ENCODE measurements at regions not wholly inside any gene's neighbourhood (a gene's known extent, or its start where the extent isn't known, plus 50 kb on each side); places are given as distances from the start of the nearest gene placed in this dataset.

DNA sequence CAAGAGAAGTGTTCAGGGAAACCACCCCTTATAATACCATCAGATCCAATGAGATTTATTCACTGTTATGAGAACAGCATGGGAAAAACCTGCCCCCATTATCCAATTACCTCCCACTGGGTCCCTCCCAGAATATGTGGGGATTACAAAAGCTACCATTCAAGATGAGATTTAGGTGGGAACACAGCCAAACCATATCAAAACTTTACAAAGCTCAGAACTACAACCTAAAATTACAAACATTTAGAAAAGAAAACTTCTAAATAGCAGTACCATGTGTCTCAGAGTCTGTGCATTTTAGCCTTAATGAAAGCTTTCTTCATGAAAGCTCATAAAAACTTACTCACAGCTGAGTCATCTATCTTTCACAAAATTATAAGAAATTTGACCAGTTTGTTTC, 1442.8 kb upstream of the PCDH7 start:
- Histone ChIP-seq H3K9ac (ENCODE audit: low read depth in 1 of 2, low read length in 2 of 2) (no peak overlapping the region), H3K27ac (ENCODE audit: low read depth in 2 of 2, low read length in 2 of 2) (no peak overlapping the region), H3K27me3 (ENCODE audit: control insufficient read depth in 2 of 2, insufficient read depth in 2 of 2, low read length in 2 of 2) (no peaks in the 10 kb centered on the region), H3K4me3 (ENCODE audit: low read length in 2 of 2) (no peak overlapping the region), H3K36me3 (ENCODE audit: control insufficient read depth in 2 of 2, insufficient read depth in 2 of 2, low read length in 2 of 2) (no peaks in the 10 kb centered on the region), H3K9me3 (ENCODE audit: control insufficient read depth in 2 of 2, low read length in 2 of 2) (peaks cover 0 to 3% of the 10 kb centered on the region in 2 donors), H3K4me1 (ENCODE audit: control insufficient read depth in 2 of 2, insufficient read depth in 2 of 2, low read length in 2 of 2) (no peaks in the 10 kb centered on the region)

DNA sequence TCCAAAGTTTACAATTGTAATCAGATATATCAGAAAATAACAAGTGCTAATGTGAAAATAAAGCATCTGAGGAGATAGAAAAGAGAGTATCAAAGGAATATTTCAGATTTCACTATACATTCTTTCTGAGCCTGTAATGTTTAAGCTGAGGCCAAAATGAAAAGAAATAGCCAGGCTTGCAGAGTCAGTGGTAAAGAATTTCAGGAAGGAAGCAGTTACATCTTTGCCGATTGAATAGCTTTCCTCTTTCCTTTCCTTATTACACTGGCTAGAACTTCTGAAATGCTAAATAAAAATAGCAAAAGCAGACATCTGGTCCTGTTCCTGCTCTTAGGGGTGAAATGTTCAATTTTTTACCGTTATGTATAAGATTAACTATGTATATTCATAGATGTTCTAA, 1441.6 kb upstream of the PCDH7 start:
- Histone ChIP-seq H3K27ac (ENCODE audit: low read depth in 2 of 2, low read length in 2 of 2) (no peak overlapping the region), H3K9ac (ENCODE audit: low read depth in 1 of 2, low read length in 2 of 2) (no peak overlapping the region), H3K4me1 (ENCODE audit: control insufficient read depth in 2 of 2, insufficient read depth in 2 of 2, low read length in 2 of 2) (no peaks in the 10 kb centered on the region), H3K36me3 (ENCODE audit: control insufficient read depth in 2 of 2, insufficient read depth in 2 of 2, low read length in 2 of 2) (no peaks in the 10 kb centered on the region), H3K27me3 (ENCODE audit: control insufficient read depth in 2 of 2, insufficient read depth in 2 of 2, low read length in 2 of 2) (no peaks in the 10 kb centered on the region), H3K4me3 (ENCODE audit: low read length in 2 of 2) (no peak overlapping the region), H3K9me3 (ENCODE audit: control insufficient read depth in 2 of 2, low read length in 2 of 2) (peaks cover 0 to 2% of the 10 kb centered on the region in 2 donors)

DNA sequence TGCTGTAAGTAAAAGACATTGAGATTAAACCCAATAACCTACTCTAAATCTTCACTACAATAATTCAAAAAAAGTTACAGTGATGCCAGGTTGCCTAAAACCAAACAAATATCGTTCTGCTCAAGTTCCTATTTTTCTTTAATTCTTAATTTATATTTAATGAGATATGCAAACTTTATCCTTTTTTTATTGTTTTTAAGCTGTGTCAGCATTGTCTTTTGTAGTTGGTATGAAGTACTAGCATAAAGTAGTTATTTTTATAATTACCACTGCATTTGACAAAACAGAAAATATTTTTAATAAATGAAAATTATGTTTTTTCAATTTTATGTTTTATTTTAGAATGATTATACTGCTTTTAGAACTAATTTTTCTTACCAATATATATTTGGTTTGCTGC, 1431.1 kb upstream of the PCDH7 start:
- H3K4me3 ChIP-seq (ENCODE audit: low read length in 2 of 2): no peak overlapping the region
- H3K36me3 ChIP-seq (ENCODE audit: control insufficient read depth in 2 of 2, insufficient read depth in 2 of 2, low read length in 2 of 2): no peaks in the 10 kb centered on the region
- no peaks in the 10 kb centered on the region for H3K9me3 ChIP-seq (ENCODE audit: control insufficient read depth in 2 of 2, low read length in 2 of 2)
- no peak overlapping the region for H3K9ac ChIP-seq (ENCODE audit: low read depth in 1 of 2, low read length in 2 of 2)
- H3K4me1 ChIP-seq (ENCODE audit: control insufficient read depth in 2 of 2, insufficient read depth in 2 of 2, low read length in 2 of 2): no peaks in the 10 kb centered on the region
- no peak overlapping the region for H3K27ac ChIP-seq (ENCODE audit: low read depth in 2 of 2, low read length in 2 of 2)
- H3K27me3 ChIP-seq (ENCODE audit: control insufficient read depth in 2 of 2, insufficient read depth in 2 of 2, low read length in 2 of 2): no peaks in the 10 kb centered on the region

DNA sequence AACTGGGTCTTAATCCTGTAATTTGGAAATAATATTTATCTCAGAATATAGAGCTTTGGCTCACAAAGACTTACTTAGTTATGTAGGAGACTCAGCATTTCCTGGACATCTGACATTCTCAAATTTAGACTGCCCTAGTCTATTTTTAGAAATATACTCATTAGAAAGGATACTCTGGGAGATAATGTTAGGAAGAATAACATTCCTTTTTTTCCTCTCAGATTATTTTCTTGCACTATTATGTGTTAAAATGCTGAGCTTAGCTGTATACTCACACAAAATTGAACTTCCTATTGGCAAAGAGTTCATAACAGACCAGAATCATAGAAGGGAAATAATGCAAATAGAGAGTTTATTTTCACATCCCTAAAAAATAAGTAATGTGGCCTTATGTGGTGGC, 1424.9 kb upstream of the PCDH7 start:
- no peak overlapping the region for H3K27ac ChIP-seq (ENCODE audit: low read depth in 2 of 2, low read length in 2 of 2)
- no peaks in the 10 kb centered on the region for H3K27me3 ChIP-seq (ENCODE audit: control insufficient read depth in 2 of 2, insufficient read depth in 2 of 2, low read length in 2 of 2)
- H3K4me3 ChIP-seq (ENCODE audit: low read length in 2 of 2): no peak overlapping the region
- H3K9ac ChIP-seq (ENCODE audit: low read depth in 1 of 2, low read length in 2 of 2): no peak overlapping the region
- H3K9me3 ChIP-seq (ENCODE audit: control insufficient read depth in 2 of 2, low read length in 2 of 2): no peaks in the 10 kb centered on the region
- no peaks in the 10 kb centered on the region for H3K4me1 ChIP-seq (ENCODE audit: control insufficient read depth in 2 of 2, insufficient read depth in 2 of 2, low read length in 2 of 2)
- no peaks in the 10 kb centered on the region for H3K36me3 ChIP-seq (ENCODE audit: control insufficient read depth in 2 of 2, insufficient read depth in 2 of 2, low read length in 2 of 2)

DNA sequence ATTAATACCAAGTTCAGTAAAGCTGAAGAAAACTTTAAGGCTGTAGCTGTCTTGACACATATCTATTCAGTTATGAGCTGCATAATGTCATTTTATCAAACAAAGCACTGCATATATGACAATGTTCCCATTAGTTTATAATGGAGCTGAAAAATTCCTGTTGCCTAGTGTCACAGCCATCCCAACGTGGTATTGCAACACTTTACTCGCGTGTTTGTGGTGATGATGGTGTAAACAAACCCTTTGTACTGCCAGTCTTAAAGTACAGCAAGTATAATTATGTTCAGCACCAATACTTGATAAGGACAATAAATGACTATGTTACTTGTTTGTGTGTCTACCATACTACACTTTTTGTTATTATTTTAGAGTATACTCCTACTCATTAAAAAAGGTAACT, 1415.6 kb upstream of the PCDH7 start:
- no peaks in the 10 kb centered on the region for H3K36me3 ChIP-seq (ENCODE audit: control insufficient read depth in 2 of 2, insufficient read depth in 2 of 2, low read length in 2 of 2)
- no peak overlapping the region for H3K4me3 ChIP-seq (ENCODE audit: low read length in 2 of 2)
- no peak overlapping the region for H3K27ac ChIP-seq (ENCODE audit: low read depth in 2 of 2, low read length in 2 of 2)
- no peaks in the 10 kb centered on the region for H3K4me1 ChIP-seq (ENCODE audit: control insufficient read depth in 2 of 2, insufficient read depth in 2 of 2, low read length in 2 of 2)
- H3K9me3 ChIP-seq (ENCODE audit: control insufficient read depth in 2 of 2, low read length in 2 of 2): no peaks in the 10 kb centered on the region
- H3K27me3 ChIP-seq (ENCODE audit: control insufficient read depth in 2 of 2, insufficient read depth in 2 of 2, low read length in 2 of 2): no peaks in the 10 kb centered on the region
- H3K9ac ChIP-seq (ENCODE audit: low read depth in 1 of 2, low read length in 2 of 2): no peak overlapping the region

DNA sequence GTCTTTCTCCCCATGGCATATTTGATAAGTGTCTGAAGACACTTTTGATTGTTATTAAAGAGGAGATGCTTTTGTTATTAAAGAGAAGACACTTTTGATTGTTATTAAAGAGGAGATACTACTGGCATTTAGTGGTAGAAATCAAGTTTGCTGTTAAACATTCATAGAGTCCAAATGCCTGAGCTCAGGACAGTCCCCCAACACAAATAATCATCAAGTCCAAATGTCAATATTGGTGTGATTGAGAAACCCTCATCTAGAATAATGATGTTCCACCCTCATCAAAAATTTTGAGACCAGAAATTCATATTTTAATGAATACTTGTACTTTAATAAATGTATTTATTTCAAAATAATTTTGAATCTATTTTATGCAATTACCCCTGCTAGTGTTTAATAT, 1412.9 kb upstream of the PCDH7 start:
- no peaks in the 10 kb centered on the region for H3K27me3 ChIP-seq (ENCODE audit: control insufficient read depth in 2 of 2, insufficient read depth in 2 of 2, low read length in 2 of 2)
- H3K36me3 ChIP-seq (ENCODE audit: control insufficient read depth in 2 of 2, insufficient read depth in 2 of 2, low read length in 2 of 2): no peaks in the 10 kb centered on the region
- no peaks in the 10 kb centered on the region for H3K4me1 ChIP-seq (ENCODE audit: control insufficient read depth in 2 of 2, insufficient read depth in 2 of 2, low read length in 2 of 2)
- no peak overlapping the region for H3K9ac ChIP-seq (ENCODE audit: low read depth in 1 of 2, low read length in 2 of 2)
- no peak overlapping the region for H3K27ac ChIP-seq (ENCODE audit: low read depth in 2 of 2, low read length in 2 of 2)
- H3K9me3 ChIP-seq (ENCODE audit: control insufficient read depth in 2 of 2, low read length in 2 of 2): no peaks in the 10 kb centered on the region
- no peak overlapping the region for H3K4me3 ChIP-seq (ENCODE audit: low read length in 2 of 2)

DNA sequence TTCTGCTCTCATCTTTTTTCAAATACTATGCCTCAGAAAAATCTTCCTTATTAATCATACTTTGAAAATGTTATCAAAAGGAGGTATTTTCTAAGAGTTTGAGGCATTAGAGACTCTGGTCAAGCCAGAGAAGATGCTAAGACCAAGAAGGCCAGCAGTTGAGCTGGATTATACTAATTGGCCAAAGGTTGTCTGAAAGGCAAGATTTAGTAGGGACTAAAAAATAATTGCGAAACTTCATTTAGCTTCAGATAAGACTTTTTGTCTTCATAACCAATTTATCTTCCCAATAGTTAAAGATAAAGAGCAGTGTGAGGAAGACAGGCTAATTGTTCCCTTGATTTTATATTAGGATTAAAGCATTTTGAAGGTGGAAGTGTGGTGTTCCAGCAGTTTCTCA, 1412.4 kb upstream of the PCDH7 start:
- no peak overlapping the region for H3K27ac ChIP-seq (ENCODE audit: low read depth in 2 of 2, low read length in 2 of 2)
- no peaks in the 10 kb centered on the region for H3K4me1 ChIP-seq (ENCODE audit: control insufficient read depth in 2 of 2, insufficient read depth in 2 of 2, low read length in 2 of 2)
- H3K27me3 ChIP-seq (ENCODE audit: control insufficient read depth in 2 of 2, insufficient read depth in 2 of 2, low read length in 2 of 2): no peaks in the 10 kb centered on the region
- H3K9me3 ChIP-seq (ENCODE audit: control insufficient read depth in 2 of 2, low read length in 2 of 2): no peaks in the 10 kb centered on the region
- H3K4me3 ChIP-seq (ENCODE audit: low read length in 2 of 2): no peak overlapping the region
- no peak overlapping the region for H3K9ac ChIP-seq (ENCODE audit: low read depth in 1 of 2, low read length in 2 of 2)
- H3K36me3 ChIP-seq (ENCODE audit: control insufficient read depth in 2 of 2, insufficient read depth in 2 of 2, low read length in 2 of 2): no peaks in the 10 kb centered on the region

DNA sequence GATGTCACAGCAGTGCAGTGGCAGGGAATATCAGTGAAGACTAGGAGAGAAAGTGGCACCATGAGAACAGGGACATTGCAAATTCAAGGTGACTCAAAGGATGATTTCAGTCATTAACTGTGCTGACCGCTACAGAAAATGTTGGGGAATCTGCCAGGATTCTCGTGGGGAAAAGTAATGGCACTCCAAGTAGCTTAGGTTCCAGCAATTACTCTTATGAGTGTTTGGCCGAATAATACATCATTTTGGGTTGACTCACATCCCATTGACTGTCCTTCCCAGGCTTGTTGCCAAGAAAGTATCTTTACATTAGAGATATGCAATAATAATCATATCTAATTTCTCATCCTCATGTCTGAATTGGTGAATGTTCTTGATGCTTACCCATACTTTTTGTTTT, 1411.1 kb upstream of the PCDH7 start:
- Histone ChIP-seq H3K27me3 (ENCODE audit: control insufficient read depth in 2 of 2, insufficient read depth in 2 of 2, low read length in 2 of 2) (no peaks in the 10 kb centered on the region), H3K4me1 (ENCODE audit: control insufficient read depth in 2 of 2, insufficient read depth in 2 of 2, low read length in 2 of 2) (no peaks in the 10 kb centered on the region), H3K9ac (ENCODE audit: low read depth in 1 of 2, low read length in 2 of 2) (no peak overlapping the region), H3K4me3 (ENCODE audit: low read length in 2 of 2) (no peak overlapping the region), H3K27ac (ENCODE audit: low read depth in 2 of 2, low read length in 2 of 2) (no peak overlapping the region), H3K36me3 (ENCODE audit: control insufficient read depth in 2 of 2, insufficient read depth in 2 of 2, low read length in 2 of 2) (no peaks in the 10 kb centered on the region), H3K9me3 (ENCODE audit: control insufficient read depth in 2 of 2, low read length in 2 of 2) (no peaks in the 10 kb centered on the region)

DNA sequence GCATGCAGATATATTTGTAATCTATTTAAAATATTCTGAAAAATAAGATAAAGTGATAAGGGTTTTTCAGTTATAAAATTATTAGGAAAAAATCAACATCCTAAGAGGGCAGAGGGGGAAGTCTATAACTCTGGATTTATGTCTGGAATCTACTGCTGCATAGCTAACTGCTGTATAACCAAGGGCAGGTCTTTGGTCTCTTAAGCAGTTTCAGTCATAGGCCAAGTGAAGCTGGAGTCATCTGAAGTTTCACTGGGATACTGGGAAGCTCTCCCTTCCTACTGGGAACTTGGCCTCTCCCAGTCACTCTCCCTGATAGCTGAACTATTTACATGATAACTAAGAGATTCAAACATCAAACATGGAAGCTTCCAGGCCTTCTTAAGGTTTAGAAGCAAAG, 1409.9 kb upstream of the PCDH7 start:
- Histone ChIP-seq H3K4me1 (ENCODE audit: control insufficient read depth in 2 of 2, insufficient read depth in 2 of 2, low read length in 2 of 2) (no peaks in the 10 kb centered on the region), H3K4me3 (ENCODE audit: low read length in 2 of 2) (no peak overlapping the region), H3K36me3 (ENCODE audit: control insufficient read depth in 2 of 2, insufficient read depth in 2 of 2, low read length in 2 of 2) (no peaks in the 10 kb centered on the region), H3K27ac (ENCODE audit: low read depth in 2 of 2, low read length in 2 of 2) (no peak overlapping the region), H3K9me3 (ENCODE audit: control insufficient read depth in 2 of 2, low read length in 2 of 2) (no peaks in the 10 kb centered on the region), H3K9ac (ENCODE audit: low read depth in 1 of 2, low read length in 2 of 2) (no peak overlapping the region), H3K27me3 (ENCODE audit: control insufficient read depth in 2 of 2, insufficient read depth in 2 of 2, low read length in 2 of 2) (no peaks in the 10 kb centered on the region)

DNA sequence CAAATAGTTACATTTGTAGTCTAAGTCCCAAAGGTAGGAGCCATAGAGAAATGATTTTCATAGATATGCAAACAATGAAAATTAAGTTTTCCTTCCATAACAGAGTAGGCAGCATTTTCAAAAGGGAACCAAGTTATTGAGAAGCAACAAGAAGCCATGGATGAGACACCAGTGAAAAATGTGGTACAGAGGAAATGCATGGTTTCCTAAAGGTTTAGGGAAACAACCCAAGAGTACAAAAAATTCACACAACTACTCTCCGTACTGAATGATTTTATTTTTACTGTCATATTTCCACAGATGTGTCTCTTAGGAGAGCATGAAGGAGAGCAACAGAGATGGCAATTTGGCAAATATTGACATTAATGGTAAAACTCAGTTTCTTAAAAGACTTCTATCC, 1408.9 kb upstream of the PCDH7 start:
- no peaks in the 10 kb centered on the region for H3K4me1 ChIP-seq (ENCODE audit: control insufficient read depth in 2 of 2, insufficient read depth in 2 of 2, low read length in 2 of 2)

DNA sequence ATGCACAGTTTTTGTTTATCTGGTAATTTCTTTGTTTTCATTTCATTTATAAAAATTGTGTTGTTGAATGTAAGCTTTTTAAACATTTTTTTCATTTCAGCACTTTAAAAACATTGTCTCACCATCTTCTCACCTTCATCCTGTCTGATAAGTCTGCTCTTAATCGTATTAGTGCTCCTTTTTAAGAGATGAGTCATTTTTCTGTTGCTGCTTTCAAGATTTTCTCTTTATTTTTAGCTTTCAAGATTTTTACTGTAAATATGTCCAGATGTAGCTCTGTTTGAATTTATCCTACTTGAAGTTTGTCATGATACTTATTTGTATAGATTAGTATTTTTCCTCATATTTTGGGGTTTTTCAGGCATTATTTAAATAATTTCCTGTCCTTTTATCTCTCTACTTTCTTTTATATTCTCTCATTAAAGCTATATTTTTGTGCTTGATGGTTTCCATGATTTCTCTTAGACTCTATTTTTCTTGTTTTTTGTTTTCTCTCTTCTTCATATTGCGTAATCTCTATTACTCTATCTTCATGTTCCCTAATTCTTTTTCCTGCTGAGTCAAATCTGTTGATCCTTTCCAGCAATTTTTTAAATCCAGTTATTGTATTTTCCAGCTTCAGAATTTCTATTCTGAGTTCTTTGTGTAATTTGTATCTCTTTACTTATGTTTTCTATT, 1400.4 kb upstream of the PCDH7 start:
- no peaks in the 10 kb centered on the region for H3K9me3 ChIP-seq (ENCODE audit: control insufficient read depth in 2 of 2, low read length in 2 of 2)
- no peaks in the 10 kb centered on the region for H3K36me3 ChIP-seq (ENCODE audit: control insufficient read depth in 2 of 2, insufficient read depth in 2 of 2, low read length in 2 of 2)
- H3K9ac ChIP-seq (ENCODE audit: low read depth in 1 of 2, low read length in 2 of 2): no peak overlapping the region
- no peak overlapping the region for H3K4me3 ChIP-seq (ENCODE audit: low read length in 2 of 2)
- no peaks in the 10 kb centered on the region for H3K4me1 ChIP-seq (ENCODE audit: control insufficient read depth in 2 of 2, insufficient read depth in 2 of 2, low read length in 2 of 2)
- H3K27ac ChIP-seq (ENCODE audit: low read depth in 2 of 2, low read length in 2 of 2): no peak overlapping the region
- H3K27me3 ChIP-seq (ENCODE audit: control insufficient read depth in 2 of 2, insufficient read depth in 2 of 2, low read length in 2 of 2): no peaks in the 10 kb centered on the region

More for the DNA sequence above, 1408.9 kb upstream of the PCDH7 start:
- Histone ChIP-seq H3K27ac (ENCODE audit: low read depth in 2 of 2, low read length in 2 of 2) (no peak overlapping the region), H3K9me3 (ENCODE audit: control insufficient read depth in 2 of 2, low read length in 2 of 2) (no peaks in the 10 kb centered on the region), H3K36me3 (ENCODE audit: control insufficient read depth in 2 of 2, insufficient read depth in 2 of 2, low read length in 2 of 2) (no peaks in the 10 kb centered on the region), H3K9ac (ENCODE audit: low read depth in 1 of 2, low read length in 2 of 2) (no peak overlapping the region), H3K27me3 (ENCODE audit: control insufficient read depth in 2 of 2, insufficient read depth in 2 of 2, low read length in 2 of 2) (no peaks in the 10 kb centered on the region), H3K4me3 (ENCODE audit: low read length in 2 of 2) (no peak overlapping the region)

Data from mucosa of rectum (tissue), 2 donors.